A549 (cell line): ENCODE measurements at regions not wholly inside any gene's neighbourhood (a gene's known extent, or its start where the extent isn't known, plus 50 kb on each side); places are given as distances from the start of the nearest gene placed in this dataset.

Experiments
- CHD2 ChIP-seq: fragments of 150-350 bp; IDR thresholded peaks from 2 replicates; pipeline ENCODE4 v1.6.1; 2014; ENCODE audit warnings: low read length; ENCODE audit not compliant: partially characterized antibody
- EP300 ChIP-seq, 2 experiments: fragments of >200 bp; sonication (Bioruptor Twin); formaldehyde crosslinking; IDR thresholded peaks; 2 replicates in 1 of 2; 3 replicates in 1 of 2; pipeline ENCODE4 v1.6.1; 2016 to 2017
- JUNB ChIP-seq: fragments of >200 bp; sonication (Bioruptor Twin); formaldehyde crosslinking; IDR thresholded peaks from 2 replicates; pipeline ENCODE4 v1.6.1; 2016
- KDM5A ChIP-seq: fragments of 200-600 bp; sonication (generic); IDR thresholded peaks from 2 replicates; pipeline ENCODE4 v1.6.1; 2016; ENCODE audit warnings: antibody characterized with exemption, mild to moderate bottlenecking
- MAZ ChIP-seq: fragments of 150-350 bp; IDR thresholded peaks from 2 replicates; pipeline ENCODE4 v1.6.1; 2014; ENCODE audit warnings: antibody characterized with exemption, low read depth, low read length, borderline replicate concordance
- NR3C1 ChIP-seq: fragments of >200 bp; sonication (Bioruptor Twin); formaldehyde crosslinking; IDR thresholded peaks from 3 replicates; pipeline ENCODE4 v1.6.1; 2017
- POLR2A ChIP-seq: IDR thresholded peaks from 2 replicates; pipeline ENCODE4 v1.6.1; 2012; ENCODE audit warnings: mild to moderate bottlenecking, low read length
- RAD21 ChIP-seq, 2 experiments: fragments of >200 bp in 1 of 2; sonication (Bioruptor Twin) in 1 of 2; formaldehyde crosslinking in 1 of 2; IDR thresholded peaks in 1 of 2; conservative IDR thresholded peaks in 1 of 2; 2 replicates in 1 of 2; 3 replicates in 1 of 2; pipeline ENCODE4 v1.6.1; 2012 to 2018; ENCODE audit warnings: inconsistent platforms in 1 of 2
- RARB ChIP-seq: fragments of 250-450 bp; sonication (Bioruptor Pico); IDR thresholded peaks from 2 replicates; pipeline ENCODE4 v1.8.0; 2021; ENCODE audit warnings: mild to moderate bottlenecking, moderate library complexity
- RFX5 ChIP-seq: fragments of 450-650 bp; IDR thresholded peaks from 2 replicates; pipeline ENCODE4 v1.7.1; 2014; ENCODE audit warnings: antibody characterized with exemption, mild to moderate bottlenecking, moderate library complexity
- SMC3 ChIP-seq: fragments of >200 bp; sonication (Bioruptor Twin); formaldehyde crosslinking; IDR thresholded peaks from 3 replicates; pipeline ENCODE4 v1.6.1; 2018; ENCODE audit warnings: inconsistent platforms
- TF ChIP-seq, protein P1 (sequence below): fragments of >200 bp; sonication (Bioruptor Twin); formaldehyde crosslinking; IDR thresholded peaks from 3 replicates; pipeline ENCODE4 v1.5.1; 2016
- TF ChIP-seq, protein P2 (sequence below): IDR thresholded peaks from 2 replicates; pipeline ENCODE4 v1.6.1; 2012

DNA sequence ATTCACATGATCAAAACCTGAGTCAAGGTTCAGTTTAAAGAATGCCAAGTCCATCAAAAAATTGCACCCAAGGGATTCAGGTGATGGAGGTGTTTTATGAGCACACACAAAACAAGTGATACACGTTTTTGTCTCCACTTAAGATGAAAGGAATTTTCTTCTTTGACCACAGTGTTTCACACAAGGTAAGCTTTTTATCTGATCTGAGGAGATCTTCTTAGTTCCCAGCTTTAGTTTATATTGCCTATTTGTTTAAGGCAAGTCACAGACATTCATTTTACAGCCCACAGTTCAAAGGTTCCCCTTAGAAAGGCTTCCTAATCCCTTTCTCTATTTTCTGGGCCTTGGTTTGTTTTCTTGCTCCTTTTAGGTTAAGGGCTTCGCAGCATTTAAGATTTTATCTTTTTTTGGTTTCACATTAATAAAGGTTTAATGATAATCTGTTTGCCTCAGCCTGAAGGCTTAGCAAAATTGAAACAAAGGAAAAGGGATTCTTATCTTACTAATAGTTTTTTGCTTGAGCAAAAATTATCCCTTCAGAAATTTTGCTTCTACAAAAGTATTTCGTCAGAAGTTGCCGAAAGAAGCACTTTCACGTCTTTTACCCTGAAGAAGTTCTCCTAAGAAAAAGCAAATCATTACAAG is 420.5 kb upstream of the NAALADL2 start:
- TF ChIP-seq, protein P1, sequence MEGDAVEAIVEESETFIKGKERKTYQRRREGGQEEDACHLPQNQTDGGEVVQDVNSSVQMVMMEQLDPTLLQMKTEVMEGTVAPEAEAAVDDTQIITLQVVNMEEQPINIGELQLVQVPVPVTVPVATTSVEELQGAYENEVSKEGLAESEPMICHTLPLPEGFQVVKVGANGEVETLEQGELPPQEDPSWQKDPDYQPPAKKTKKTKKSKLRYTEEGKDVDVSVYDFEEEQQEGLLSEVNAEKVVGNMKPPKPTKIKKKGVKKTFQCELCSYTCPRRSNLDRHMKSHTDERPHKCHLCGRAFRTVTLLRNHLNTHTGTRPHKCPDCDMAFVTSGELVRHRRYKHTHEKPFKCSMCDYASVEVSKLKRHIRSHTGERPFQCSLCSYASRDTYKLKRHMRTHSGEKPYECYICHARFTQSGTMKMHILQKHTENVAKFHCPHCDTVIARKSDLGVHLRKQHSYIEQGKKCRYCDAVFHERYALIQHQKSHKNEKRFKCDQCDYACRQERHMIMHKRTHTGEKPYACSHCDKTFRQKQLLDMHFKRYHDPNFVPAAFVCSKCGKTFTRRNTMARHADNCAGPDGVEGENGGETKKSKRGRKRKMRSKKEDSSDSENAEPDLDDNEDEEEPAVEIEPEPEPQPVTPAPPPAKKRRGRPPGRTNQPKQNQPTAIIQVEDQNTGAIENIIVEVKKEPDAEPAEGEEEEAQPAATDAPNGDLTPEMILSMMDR, result no peak
- TF ChIP-seq EP300 (IDR thresholded peaks at IDR 0.05), result no peak
- TF ChIP-seq POLR2A, result no peak
- no peak for TF ChIP-seq CHD2
- TF ChIP-seq RARB (CRISPR knock-in tag), result no peak
- no peak for TF ChIP-seq JUNB
- TF ChIP-seq, protein P2, sequence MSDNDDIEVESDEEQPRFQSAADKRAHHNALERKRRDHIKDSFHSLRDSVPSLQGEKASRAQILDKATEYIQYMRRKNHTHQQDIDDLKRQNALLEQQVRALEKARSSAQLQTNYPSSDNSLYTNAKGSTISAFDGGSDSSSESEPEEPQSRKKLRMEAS, result no peak
- TF ChIP-seq SMC3, result no peak
- TF ChIP-seq NR3C1, result no peak
- no peak for TF ChIP-seq MAZ
- no peak for TF ChIP-seq RFX5
- no peak for TF ChIP-seq KDM5A
- no peak for TF ChIP-seq RAD21 (conservative IDR thresholded peaks at IDR 0.05 in 1 of 2, IDR thresholded peaks at IDR 0.05 in 1 of 2)
